ENCODE measurements at regions not wholly inside any gene's neighbourhood (a gene's known extent, or its start where the extent isn't known, plus 50 kb on each side); places are given as distances from the start of the nearest gene placed in this dataset.

- H3K9me1 ChIP-seq (replicated peaks; ENCODE audit: control insufficient read depth, extremely low read depth, insufficient read depth, low read length), result no peaks in the 10 kb centered on the region
- no peak overlapping the region for H3K9ac ChIP-seq (replicated peaks; ENCODE audit: extremely low read depth, insufficient read depth, low read length)
- no peaks in the 10 kb centered on the region for H3K4me1 ChIP-seq (ENCODE audit: control insufficient read depth, extremely low read depth, insufficient read depth, low read length)
- DNase-seq (ENCODE audit: low read depth, low spot score) (no peak), FAIRE-seq (no peak)
- TF ChIP-seq MYC (IDR thresholded peaks at IDR 0.05; ENCODE audit: low read depth, low read length), result no peak
- no peak for TF ChIP-seq JUN (IDR thresholded peaks at IDR 0.05; ENCODE audit: borderline replicate concordance, insufficient read depth, insufficient read length, low read depth)
- CTCF ChIA-PET, result no interaction called here
- H3K36me3 ChIP-seq (ENCODE audit: control insufficient read depth in 2 of 2, extremely low read depth in 1 of 2, insufficient read depth in 2 of 2, low read length in 2 of 2), result no peaks in the 10 kb centered on the region
- no peak overlapping the region for H2AFZ ChIP-seq (ENCODE audit: low read depth, low read length)
- H3K4me2 ChIP-seq (ENCODE audit: insufficient read depth, low read length), result no peak overlapping the region
- no peak overlapping the region for H3K4me3 ChIP-seq (replicated peaks in 1 of 3; ENCODE audit: insufficient read depth in 1 of 3, low read depth in 1 of 3, low read length in 3 of 3)
- intact Hi-C loops (cut with micrococcal nuclease), result no loop called here
- no peaks in the 10 kb centered on the region for H3K79me2 ChIP-seq (ENCODE audit: control insufficient read depth, insufficient read depth, low read length)
- BruUV-seq (replicated peaks), result no TSS peak
- dilution Hi-C loops (cut with MboI; ENCODE audit: extremely low pct_ligation_motif_present, low sequenced_read_pairs), result no loop called here
- POLR2A ChIA-PET, result no interaction called here
- no peaks in the 10 kb centered on the region for H4K20me1 ChIP-seq (replicated peaks; ENCODE audit: control insufficient read depth, extremely low read depth, insufficient read depth, low read length)
- H3K9me3 ChIP-seq (replicated peaks; ENCODE audit: control insufficient read depth, insufficient read depth, low read length), result no peaks in the 10 kb centered on the region
- no peaks in the 10 kb centered on the region for H3K27me3 ChIP-seq (ENCODE audit: control insufficient read depth in 2 of 2, insufficient read depth in 2 of 2, low read length in 2 of 2)
- no peak overlapping the region for H3K27ac ChIP-seq (ENCODE audit: insufficient read depth, low read depth, low read length)
Observed at GRCh38 chr10:10680496-10680895, 337.2 kb upstream of the CELF2 start.

GRCh38 chr10:10684972-10685371 is 332.7 kb upstream of the CELF2 start:
- no peaks in the 10 kb centered on the region for H3K79me2 ChIP-seq (ENCODE audit: control insufficient read depth, insufficient read depth, low read length)
- H4K20me1 ChIP-seq (replicated peaks; ENCODE audit: control insufficient read depth, extremely low read depth, insufficient read depth, low read length), result no peaks in the 10 kb centered on the region
- TF ChIP-seq POLR2A (IDR thresholded peaks at IDR 0.05; ENCODE audit: low read depth, low read length), result no peak
- no peak overlapping the region for H3K9ac ChIP-seq (replicated peaks; ENCODE audit: extremely low read depth, insufficient read depth, low read length)
- DNase-seq (ENCODE audit: low read depth, low spot score) (no peak), FAIRE-seq (no peak)
- no peak overlapping the region for H3K4me2 ChIP-seq (ENCODE audit: insufficient read depth, low read length)
- intact Hi-C loops (cut with micrococcal nuclease) (no loop called here), dilution Hi-C loops (cut with MboI; ENCODE audit: extremely low pct_ligation_motif_present, low sequenced_read_pairs) (no loop called here)
- no peak overlapping the region for H2AFZ ChIP-seq (ENCODE audit: low read depth, low read length)
- H3K27me3 ChIP-seq (ENCODE audit: control insufficient read depth in 2 of 2, insufficient read depth in 2 of 2, low read length in 2 of 2), result no peaks in the 10 kb centered on the region
- no peaks in the 10 kb centered on the region for H3K9me3 ChIP-seq (replicated peaks; ENCODE audit: control insufficient read depth, insufficient read depth, low read length)
- ChIA-PET POLR2A (no interaction called here), CTCF (interaction anchor here (1.0 to 1.1 kb wide), 2 partner anchors 8 to 18 kb away, joined by 3 to 6 read pairs; no protein-coding TSS in a partner anchor)
- no peak overlapping the region for H3K27ac ChIP-seq (ENCODE audit: insufficient read depth, low read depth, low read length)
- no peaks in the 10 kb centered on the region for H3K4me1 ChIP-seq (ENCODE audit: control insufficient read depth, extremely low read depth, insufficient read depth, low read length)
- H3K36me3 ChIP-seq (ENCODE audit: control insufficient read depth in 2 of 2, extremely low read depth in 1 of 2, insufficient read depth in 2 of 2, low read length in 2 of 2), result no peaks in the 10 kb centered on the region
- H3K4me3 ChIP-seq (replicated peaks in 1 of 3; ENCODE audit: insufficient read depth in 1 of 3, low read depth in 1 of 3, low read length in 3 of 3), result no peak overlapping the region
- H3K9me1 ChIP-seq (replicated peaks; ENCODE audit: control insufficient read depth, extremely low read depth, insufficient read depth, low read length), result no peaks in the 10 kb centered on the region
- BruUV-seq (replicated peaks), result no TSS peak

Data from endothelial cell of umbilical vein (primary cell).